ENCODE measurements at regions not wholly inside any gene's neighbourhood (a gene's known extent, or its start where the extent isn't known, plus 50 kb on each side); places are given as distances from the start of the nearest gene placed in this dataset.

- no peaks in the 10 kb centered on the region for H3K4me1 ChIP-seq (ENCODE audit: insufficient read depth, low read length)
- no peaks in the 10 kb centered on the region for H3K27me3 Mint-ChIP-seq
- CTCF ChIA-PET: no interaction called here
- no peaks in the 10 kb centered on the region for H3K36me3 ChIP-seq (ENCODE audit: insufficient read depth, low read length)
- TF ChIP-seq CTCF (IDR thresholded peaks at IDR 0.05): no peak
- no peak overlapping the region for H3K27ac Mint-ChIP-seq
- H3K36me3 Mint-ChIP-seq (ENCODE audit: low read depth): no peaks in the 10 kb centered on the region
- H3K4me3 Mint-ChIP-seq: no peak overlapping the region
- DNase-seq (no peak), ATAC-seq (ENCODE audit: poor library complexity) (no peak)
- H3K9me3 Mint-ChIP-seq: no peaks in the 10 kb centered on the region
- no peak overlapping the region for H3K4me3 ChIP-seq (ENCODE audit: low read length)
- H3K9me3 ChIP-seq (ENCODE audit: control insufficient read depth in 1 of 2, insufficient read depth in 1 of 2, low read length in 2 of 2): no peaks in the 10 kb centered on the region
- intact Hi-C loops (cut with DNase I, micrococcal nuclease): no loop called here
- H3K27ac ChIP-seq (ENCODE audit: low read depth in 1 of 2, low read length in 2 of 2): no peak overlapping the region
- H3K4me1 Mint-ChIP-seq (ENCODE audit: low read depth): no peaks in the 10 kb centered on the region
- POLR2A ChIA-PET: no interaction called here
- H3K27me3 ChIP-seq (ENCODE audit: control insufficient read depth in 1 of 2, insufficient read depth in 2 of 2, low read length in 2 of 2): peaks cover 0 to 5% of the 10 kb centered on the region in 2 experiments
Observed at GRCh38 chr20:24297993-24298392, 171.4 kb upstream of the SYNDIG1 start.

- H3K27me3 Mint-ChIP-seq: no peaks in the 10 kb centered on the region
- H3K27ac Mint-ChIP-seq: no peak overlapping the region
- ATAC-seq (ENCODE audit: poor library complexity) (no peak), DNase-seq (no peak)
- H3K4me1 Mint-ChIP-seq (ENCODE audit: low read depth): peaks cover 2% of the 10 kb centered on the region
- Histone ChIP-seq H3K36me3 (ENCODE audit: insufficient read depth, low read length) (no peaks in the 10 kb centered on the region), H3K9me3 (ENCODE audit: control insufficient read depth in 1 of 2, insufficient read depth in 1 of 2, low read length in 2 of 2) (no peaks in the 10 kb centered on the region), H3K4me3 (ENCODE audit: low read length) (no peak overlapping the region), H3K27me3 (ENCODE audit: control insufficient read depth in 1 of 2, insufficient read depth in 2 of 2, low read length in 2 of 2) (peaks cover 0 to 5% of the 10 kb centered on the region in 2 experiments), H3K4me1 (ENCODE audit: insufficient read depth, low read length) (no peaks in the 10 kb centered on the region), H3K27ac (ENCODE audit: low read depth in 1 of 2, low read length in 2 of 2) (no peak overlapping the region)
- intact Hi-C loops (cut with DNase I, micrococcal nuclease): no loop called here
- H3K36me3 Mint-ChIP-seq (ENCODE audit: low read depth): no peaks in the 10 kb centered on the region
- ChIA-PET POLR2A (no interaction called here), CTCF (no interaction called here)
- H3K9me3 Mint-ChIP-seq: no peaks in the 10 kb centered on the region
- TF ChIP-seq CTCF (IDR thresholded peaks at IDR 0.05): no peak
- no peak overlapping the region for H3K4me3 Mint-ChIP-seq
Observed at GRCh38 chr20:24296477-24297261, 172.8 kb upstream of the SYNDIG1 start.

GRCh38 chr20:24291014-24291413, 178.4 kb upstream of the SYNDIG1 start:
- no peaks in the 10 kb centered on the region for H3K27me3 Mint-ChIP-seq
- H3K4me3 ChIP-seq (ENCODE audit: low read length): no peak overlapping the region
- no peak overlapping the region for H3K27ac ChIP-seq (ENCODE audit: low read depth in 1 of 2, low read length in 2 of 2)
- H3K27ac Mint-ChIP-seq: peak overlapping the region; percentile 60
- no peak for DNase-seq
- intact Hi-C loops (cut with DNase I, micrococcal nuclease): no loop called here
- ChIA-PET CTCF (no interaction called here), POLR2A (no interaction called here)
- no peaks in the 10 kb centered on the region for H3K36me3 Mint-ChIP-seq (ENCODE audit: low read depth)
- no peaks in the 10 kb centered on the region for H3K9me3 ChIP-seq (ENCODE audit: control insufficient read depth in 1 of 2, insufficient read depth in 1 of 2, low read length in 2 of 2)
- H3K4me3 Mint-ChIP-seq: no peak overlapping the region
- H3K4me1 ChIP-seq (ENCODE audit: insufficient read depth, low read length): peaks cover 8% of the 10 kb centered on the region
- no peak for TF ChIP-seq CTCF (IDR thresholded peaks at IDR 0.05)
- H3K36me3 ChIP-seq (ENCODE audit: insufficient read depth, low read length): no peaks in the 10 kb centered on the region
- ATAC-seq (ENCODE audit: poor library complexity): no peak
- no peaks in the 10 kb centered on the region for H3K27me3 ChIP-seq (ENCODE audit: control insufficient read depth in 1 of 2, insufficient read depth in 2 of 2, low read length in 2 of 2)
- no peaks in the 10 kb centered on the region for H3K9me3 Mint-ChIP-seq
- H3K4me1 Mint-ChIP-seq (ENCODE audit: low read depth): peaks cover 24% of the 10 kb centered on the region

All from CD4-positive, alpha-beta T cell (primary cell).